HG03442 (cell line): ENCODE measurements at regions not wholly inside any gene's neighbourhood (a gene's known extent, or its start where the extent isn't known, plus 50 kb on each side); places are given as distances from the start of the nearest gene placed in this dataset.
"Not testable (repeated sequence)": the region's sequence is repeated elsewhere in the genome, so short reads cannot be mapped to it uniquely, and the experiment has no call there.

Experiments used
- ATAC-seq: cut with Tn5 transposase; IDR thresholded peaks from one replicate; pipeline ENCODE4 v1.9.1; 2021; ENCODE audit warnings: mild to moderate bottlenecking, moderate library complexity; ENCODE audit not compliant: unreplicated experiment

- no peak for ATAC-seq
Measured at GRCh38 chr4:144799486-144799885, 153.5 kb downstream of the HHIP start.

GRCh38 chr4:144801731-144802130 lies 155.8 kb downstream of the HHIP start:
- no peak for ATAC-seq

GRCh38 chr4:144808034-144808433 lies 162.1 kb downstream of the HHIP start:
- ATAC-seq = no peak

- ATAC-seq = no peak
Measured at GRCh38 chr4:144809056-144809640, 163.2 kb downstream of the HHIP start.

- no peak for ATAC-seq
Measured at GRCh38 chr4:144816668-144817067, 170.7 kb downstream of the HHIP start.

GRCh38 chr4:144817081-144817480 lies 171.1 kb downstream of the HHIP start:
- ATAC-seq = no peak

- no peak for ATAC-seq
Measured at GRCh38 chr4:144818136-144818535, 172.2 kb downstream of the HHIP start.

- ATAC-seq = no peak
Measured at GRCh38 chr4:144819591-144819990, 173.6 kb downstream of the HHIP start.

GRCh38 chr4:144820011-144820727 lies 174.2 kb downstream of the HHIP start:
- no peak for ATAC-seq

GRCh38 chr4:144820728-144821085 lies 174.8 kb downstream of the HHIP start:
- no peak for ATAC-seq

- no peak for ATAC-seq
Measured at GRCh38 chr4:144831971-144832370, 186.0 kb downstream of the HHIP start.

GRCh38 chr4:144845411-144845810 lies 199.5 kb downstream of the HHIP start:
- ATAC-seq = no peak

GRCh38 chr4:144851948-144852347 lies 206.0 kb downstream of the HHIP start:
- ATAC-seq = no peak

- no peak for ATAC-seq
Measured at GRCh38 chr4:144861471-144861870, 215.5 kb downstream of the HHIP start.

GRCh38 chr4:144862210-144862609 lies 216.3 kb downstream of the HHIP start:
- no peak for ATAC-seq

GRCh38 chr4:144864891-144865290 lies 218.9 kb downstream of the HHIP start:
- not testable (repeated sequence) for ATAC-seq

- no peak for ATAC-seq
Measured at GRCh38 chr4:144868309-144868708, 222.4 kb downstream of the HHIP start.

GRCh38 chr4:144872508-144873225 lies 225.3 kb downstream of the ANAPC10 start:
- ATAC-seq = no peak

GRCh38 chr4:144873226-144873990 lies 224.6 kb downstream of the ANAPC10 start:
- no peak for ATAC-seq

- no peak for ATAC-seq
Measured at GRCh38 chr4:144894573-144894972, 203.4 kb downstream of the ANAPC10 start.

- ATAC-seq = no peak
Measured at GRCh38 chr4:144899393-144899792, 198.6 kb downstream of the ANAPC10 start.
